HepG2 (cell line): ENCODE measurements at regions not wholly inside any gene's neighbourhood (a gene's known extent, or its start where the extent isn't known, plus 50 kb on each side); places are given as distances from the start of the nearest gene placed in this dataset.

Experiments
- ATAC-seq: fragments of 200-7000 bp; cut with Tn5 transposase; 3 replicates; pipeline ENCODE4 v1.9.1; 2020; ENCODE audit warnings: mild to moderate bottlenecking, moderate library complexity
- BruUV-seq: library from RNA; stranded (reverse); fragments of 400-500 nt; replicated peaks from 2 replicates; lab custom pipeline; 2021; lab: Mats Ljungman, UMichigan
- CTCF ChIA-PET: fragments of 300-600 bp; formaldehyde crosslinking; extraction: SDS; loops from one replicate; lab custom pipeline; 2021; ENCODE audit warnings: low total read pairs, inconsistent platforms, low intra/inter-chr PET ratio; lab: Yijun Ruan, JAX
- POLR2A ChIA-PET: fragments of 350-600 bp; sonication (Branson Sonifier 250); formaldehyde crosslinking; loops from one replicate; lab custom pipeline; 2020; ENCODE audit warnings: antibody characterized with exemption, inconsistent platforms; lab: Yijun Ruan, JAX
- DNase-seq: peaks from one replicate; pipeline ENCODE4 v3.0.0-alpha.2; 2015; ENCODE audit warnings: low spot score
- FAIRE-seq: peaks from 3 replicates; lab custom pipeline; 2011; peaks lifted over from hg19 to GRCh38; lab: Jason Lieb, UNC
- H2AFZ ChIP-seq: one replicate; pipeline ENCODE4 v1.6.1; 2011; ENCODE audit warnings: low read length, inconsistent platforms
- H3K27ac ChIP-seq: fragments of 300-600 bp; 3 replicates; pipeline ENCODE4 v1.8.0; 2011; ENCODE audit warnings: mixed run types, mild to moderate bottlenecking, mixed read lengths, low read length, inconsistent platforms; ENCODE audit not compliant: insufficient read depth; ENCODE audit errors: extremely low read length
- H3K27me3 ChIP-seq, 2 experiments: fragments of 200-600 bp in 1 of 2; 2 replicates in 1 of 2; 3 replicates in 1 of 2; pipeline versions ENCODE4 v1.6.0 to v1.8.0; 2011; ENCODE audit warnings: low read length in 2 of 2, mild to moderate bottlenecking in 2 of 2, moderate library complexity in 2 of 2, inconsistent platforms in 1 of 2; ENCODE audit not compliant: insufficient read depth in 2 of 2, control insufficient read depth in 1 of 2
- H3K36me3 ChIP-seq, 2 experiments: fragments of 200-600 bp in 1 of 2; replicated peaks in 1 of 2; 2 replicates in 1 of 2; 3 replicates in 1 of 2; pipeline versions ENCODE4 v1.5.1 to v1.8.0; 2011; ENCODE audit warnings: low read length in 2 of 2, inconsistent platforms in 1 of 2; ENCODE audit not compliant: insufficient read depth in 2 of 2, control insufficient read depth in 1 of 2
- H3K4me1 ChIP-seq: 2 replicates; pipeline ENCODE4 v1.5.1; 2012; ENCODE audit warnings: low read length, inconsistent platforms; ENCODE audit not compliant: insufficient read depth
- H3K4me2 ChIP-seq: 2 replicates; pipeline ENCODE4 v1.6.0; 2011; ENCODE audit warnings: low read depth, low read length, inconsistent platforms
- H3K4me3 ChIP-seq, 3 experiments: fragments of 200-600 bp in 1 of 3; sonication (generic), shearing (Covaris generic) in 1 of 3; replicated peaks in 1 of 3; 2 replicates each; pipeline ENCODE4 v1.5.1; 2011 to 2016; ENCODE audit warnings: low read length in 3 of 3, inconsistent platforms in 2 of 3, low read depth in 2 of 3, mild to moderate bottlenecking in 2 of 3, control low read depth in 1 of 3, mixed read lengths in 1 of 3; ENCODE audit not compliant: insufficient read depth in 1 of 3
- H3K79me2 ChIP-seq: one replicate; pipeline ENCODE4 v1.6.1; 2011; ENCODE audit warnings: low read length, inconsistent platforms; ENCODE audit not compliant: insufficient read depth
- H3K9ac ChIP-seq: 2 replicates; pipeline ENCODE4 v1.6.0; 2011; ENCODE audit warnings: mild to moderate bottlenecking, low read depth, low read length, inconsistent platforms; ENCODE audit not compliant: insufficient read depth
- H3K9me3 ChIP-seq: 2 replicates; pipeline ENCODE4 v1.5.1; 2012; ENCODE audit warnings: mild to moderate bottlenecking, low read length
- H4K20me1 ChIP-seq: 2 replicates; pipeline ENCODE4 v1.6.0; 2011; ENCODE audit warnings: inconsistent platforms, mild to moderate bottlenecking, low read length, moderate library complexity; ENCODE audit not compliant: insufficient read depth
- EHMT2 ChIP-seq: fragments of 200-600 bp; sonication (generic); IDR thresholded peaks from 2 replicates; pipeline ENCODE4 v1.7.0; 2017; ENCODE audit warnings: antibody characterized with exemption, low read depth, low read length, borderline replicate concordance
- FLYWCH1 ChIP-seq: sonication (generic); formaldehyde crosslinking; IDR thresholded peaks from 2 replicates; pipeline ENCODE4 v1.8.1; 2023; ENCODE audit warnings: mild to moderate bottlenecking, missing genetic modification reagents
- SNAPC5 ChIP-seq: sonication (generic); formaldehyde crosslinking; IDR thresholded peaks from 2 replicates; pipeline ENCODE4 v1.8.1; 2023; ENCODE audit warnings: mild to moderate bottlenecking, missing genetic modification reagents, borderline replicate concordance
- WGBS: methylation state at CpG from one replicate; pipeline ENCODE4 v1.1.6; 2017; ENCODE audit warnings: low lambda C conversion rate; 5-methylcytosine and 5-hydroxymethylcytosine counted together
- in situ Hi-C: cut with HindIII; loops from 2 replicates; pipeline ENCODE4 v1.10.0; 2017; ENCODE audit warnings: low pct_unique_long_range_greater_than_20kb; ENCODE audit not compliant: extremely low pct_ligation_motif_present
- intact Hi-C: fragments of 100-400 bp; cut with micrococcal nuclease; formaldehyde crosslinking; loops from one replicate; pipeline ENCODE4 v1.10.0; 2022; ENCODE audit not compliant: unreplicated experiment
- TF ChIP-seq, protein P1 (sequence below): sonication (generic); formaldehyde crosslinking; IDR thresholded peaks from 2 replicates; pipeline ENCODE4 v1.4.0; 2020; ENCODE audit warnings: missing genetic modification reagents, borderline replicate concordance

DNA sequence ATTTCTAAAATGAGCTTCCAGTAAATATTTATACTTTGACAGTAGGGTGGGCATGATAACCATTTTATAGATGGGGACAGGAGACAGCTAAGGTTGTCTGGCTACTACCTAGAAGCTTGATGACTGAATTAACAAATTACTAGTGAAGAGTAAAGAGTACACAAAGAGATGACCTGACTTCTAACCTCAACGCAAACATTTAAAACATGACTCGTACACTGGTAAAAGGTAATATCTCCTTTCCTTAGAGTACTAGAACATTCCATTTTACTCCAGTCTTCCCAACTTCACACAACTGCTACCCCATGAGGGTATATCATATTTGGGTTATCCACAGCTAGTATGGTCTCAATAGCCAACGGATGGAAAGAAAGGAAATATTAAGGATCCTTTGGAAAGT, 258.9 kb downstream of the FOXO1 start:
- BruUV-seq, result no TSS peak
- 69% methylated on average over 3 of the region's 3 CpGs for WGBS

More for the DNA sequence above, 258.9 kb downstream of the FOXO1 start:
- no peaks in the 10 kb centered on the region for H4K20me1 ChIP-seq
- no peak overlapping the region for H3K4me2 ChIP-seq
- no peaks in the 10 kb centered on the region for H3K9me3 ChIP-seq
- ChIA-PET POLR2A (no interaction called here), CTCF (no interaction called here)
- no peak for DNase-seq
- no peaks in the 10 kb centered on the region for H3K79me2 ChIP-seq
- H3K36me3 ChIP-seq, result no peaks in the 10 kb centered on the region
- TF ChIP-seq FLYWCH1 (CRISPR knock-in tag) (no peak), EHMT2 (no peak), SNAPC5 (CRISPR knock-in tag) (no peak)
- TF ChIP-seq, protein P1, sequence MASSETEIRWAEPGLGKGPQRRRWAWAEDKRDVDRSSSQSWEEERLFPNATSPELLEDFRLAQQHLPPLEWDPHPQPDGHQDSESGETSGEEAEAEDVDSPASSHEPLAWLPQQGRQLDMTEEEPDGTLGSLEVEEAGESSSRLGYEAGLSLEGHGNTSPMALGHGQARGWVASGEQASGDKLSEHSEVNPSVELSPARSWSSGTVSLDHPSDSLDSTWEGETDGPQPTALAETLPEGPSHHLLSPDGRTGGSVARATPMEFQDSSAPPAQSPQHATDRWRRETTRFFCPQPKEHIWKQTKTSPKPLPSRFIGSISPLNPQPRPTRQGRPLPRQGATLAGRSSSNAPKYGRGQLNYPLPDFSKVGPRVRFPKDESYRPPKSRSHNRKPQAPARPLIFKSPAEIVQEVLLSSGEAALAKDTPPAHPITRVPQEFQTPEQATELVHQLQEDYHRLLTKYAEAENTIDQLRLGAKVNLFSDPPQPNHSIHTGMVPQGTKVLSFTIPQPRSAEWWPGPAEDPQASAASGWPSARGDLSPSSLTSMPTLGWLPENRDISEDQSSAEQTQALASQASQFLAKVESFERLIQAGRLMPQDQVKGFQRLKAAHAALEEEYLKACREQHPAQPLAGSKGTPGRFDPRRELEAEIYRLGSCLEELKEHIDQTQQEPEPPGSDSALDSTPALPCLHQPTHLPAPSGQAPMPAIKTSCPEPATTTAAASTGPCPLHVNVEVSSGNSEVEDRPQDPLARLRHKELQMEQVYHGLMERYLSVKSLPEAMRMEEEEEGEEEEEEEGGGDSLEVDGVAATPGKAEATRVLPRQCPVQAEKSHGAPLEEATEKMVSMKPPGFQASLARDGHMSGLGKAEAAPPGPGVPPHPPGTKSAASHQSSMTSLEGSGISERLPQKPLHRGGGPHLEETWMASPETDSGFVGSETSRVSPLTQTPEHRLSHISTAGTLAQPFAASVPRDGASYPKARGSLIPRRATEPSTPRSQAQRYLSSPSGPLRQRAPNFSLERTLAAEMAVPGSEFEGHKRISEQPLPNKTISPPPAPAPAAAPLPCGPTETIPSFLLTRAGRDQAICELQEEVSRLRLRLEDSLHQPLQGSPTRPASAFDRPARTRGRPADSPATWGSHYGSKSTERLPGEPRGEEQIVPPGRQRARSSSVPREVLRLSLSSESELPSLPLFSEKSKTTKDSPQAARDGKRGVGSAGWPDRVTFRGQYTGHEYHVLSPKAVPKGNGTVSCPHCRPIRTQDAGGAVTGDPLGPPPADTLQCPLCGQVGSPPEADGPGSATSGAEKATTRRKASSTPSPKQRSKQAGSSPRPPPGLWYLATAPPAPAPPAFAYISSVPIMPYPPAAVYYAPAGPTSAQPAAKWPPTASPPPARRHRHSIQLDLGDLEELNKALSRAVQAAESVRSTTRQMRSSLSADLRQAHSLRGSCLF (CRISPR knock-in tag), result no peak
- TF ChIP-seq, all 625 proteins: peak for 0
- Histone ChIP-seq H3K9ac (no peak overlapping the region), H3K27me3 (no peaks in the 10 kb centered on the region), H3K4me3 (no peak overlapping the region), H3K4me1 (peaks cover 55% of the 10 kb centered on the region), H2AFZ (no peak overlapping the region), H3K27ac (no peak overlapping the region)
- FAIRE-seq (no peak), ATAC-seq (no peak)
- intact Hi-C loops, result no loop called here
- in situ Hi-C loops, result no loop called here
